Calu3 (cell line): ENCODE measurements at regions not wholly inside any gene's neighbourhood (a gene's known extent, or its start where the extent isn't known, plus 50 kb on each side); places are given as distances from the start of the nearest gene placed in this dataset.

Experiments used
- BruUV-seq: library from RNA; stranded (reverse); fragments of 400-500 nt; replicated peaks from 2 replicates; lab custom pipeline; 2021; lab: Mats Ljungman, UMichigan
- CTCF ChIA-PET: fragments of 300-600 bp; sonication (Branson Sonifier 250); formaldehyde crosslinking; loops from one replicate; lab custom pipeline; 2022; ENCODE audit warnings: antibody characterized with exemption; lab: Charles Lee
- DNase-seq: peaks from one replicate; pipeline ENCODE4 v3.0.0; 2022
- H3K27ac Mint-ChIP-seq: one replicate; pipeline ENCODE4 v1.8.0; 2022; ENCODE audit warnings: mixed read lengths; ENCODE audit not compliant: unreplicated experiment
- H3K27me3 Mint-ChIP-seq: one replicate; pipeline ENCODE4 v1.8.0; 2022; ENCODE audit warnings: mixed read lengths; ENCODE audit not compliant: unreplicated experiment
- H3K36me3 Mint-ChIP-seq: one replicate; pipeline ENCODE4 v1.8.0; 2022; ENCODE audit warnings: mild to moderate bottlenecking, moderate library complexity, mixed read lengths; ENCODE audit not compliant: insufficient read depth, unreplicated experiment
- H3K4me1 Mint-ChIP-seq: one replicate; pipeline ENCODE4 v1.8.0; 2022; ENCODE audit warnings: mild to moderate bottlenecking, low read depth, mixed read lengths; ENCODE audit not compliant: unreplicated experiment
- H3K4me3 Mint-ChIP-seq: one replicate; pipeline ENCODE4 v1.8.0; 2022; ENCODE audit warnings: mild to moderate bottlenecking, low read depth, moderate library complexity, mixed read lengths; ENCODE audit not compliant: unreplicated experiment
- H3K9me3 Mint-ChIP-seq: one replicate; pipeline ENCODE4 v1.8.0; 2022; ENCODE audit warnings: low read depth, mixed read lengths; ENCODE audit not compliant: unreplicated experiment
- CTCF ChIP-seq: fragments of 200-600 bp; IDR thresholded peaks from one replicate; pipeline ENCODE4 v1.8.0; 2022; ENCODE audit warnings: antibody characterized with exemption; ENCODE audit not compliant: unreplicated experiment
- intact Hi-C: fragments of 100-400 bp; cut with micrococcal nuclease; formaldehyde crosslinking; loops from one replicate; pipeline ENCODE4 v1.10.0; 2022; ENCODE audit not compliant: unreplicated experiment

- H3K4me3 Mint-ChIP-seq = no peak overlapping the region
- no peak for DNase-seq
- no peak overlapping the region for H3K27ac Mint-ChIP-seq
- CTCF ChIA-PET = no interaction called here
- intact Hi-C loops = no loop called here
- no TSS peak for BruUV-seq
- no peaks in the 10 kb centered on the region for H3K27me3 Mint-ChIP-seq
- TF ChIP-seq CTCF = no peak
- no peaks in the 10 kb centered on the region for H3K4me1 Mint-ChIP-seq
- no peaks in the 10 kb centered on the region for H3K36me3 Mint-ChIP-seq
- peaks cover 13% of the 10 kb centered on the region for H3K9me3 Mint-ChIP-seq
Measured at GRCh38 chr9:11402621-11403020, 789.8 kb upstream of the PTPRD start.

GRCh38 chr9:11414241-11414640 is 801.4 kb upstream of the PTPRD start:
- no peak for DNase-seq
- intact Hi-C loops = no loop called here
- no peaks in the 10 kb centered on the region for H3K4me1 Mint-ChIP-seq
- H3K27me3 Mint-ChIP-seq = no peaks in the 10 kb centered on the region
- no peak overlapping the region for H3K27ac Mint-ChIP-seq
- CTCF ChIA-PET = no interaction called here
- H3K9me3 Mint-ChIP-seq = peaks cover 3% of the 10 kb centered on the region
- BruUV-seq = no TSS peak
- H3K36me3 Mint-ChIP-seq = no peaks in the 10 kb centered on the region
- no peak overlapping the region for H3K4me3 Mint-ChIP-seq
- no peak for TF ChIP-seq CTCF

- Mint-ChIP-seq H3K27me3 (no peaks in the 10 kb centered on the region), H3K4me1 (no peaks in the 10 kb centered on the region), H3K4me3 (no peak overlapping the region), H3K9me3 (peaks cover 6% of the 10 kb centered on the region), H3K36me3 (no peaks in the 10 kb centered on the region), H3K27ac (no peak overlapping the region)
- BruUV-seq = no TSS peak
- no peak for DNase-seq
- TF ChIP-seq CTCF = no peak
- intact Hi-C loops = no loop called here
- CTCF ChIA-PET = no interaction called here
Measured at GRCh38 chr9:11417782-11418181, 805.0 kb upstream of the PTPRD start.

GRCh38 chr9:11431490-11431889 is 818.7 kb upstream of the PTPRD start:
- Mint-ChIP-seq H3K9me3 (peaks cover 11% of the 10 kb centered on the region), H3K27me3 (no peaks in the 10 kb centered on the region), H3K27ac (no peak overlapping the region), H3K4me3 (no peak overlapping the region), H3K4me1 (no peaks in the 10 kb centered on the region), H3K36me3 (no peaks in the 10 kb centered on the region)
- CTCF ChIA-PET = no interaction called here
- intact Hi-C loops = no loop called here
- BruUV-seq = no TSS peak
- DNase-seq = no peak
- TF ChIP-seq CTCF = no peak
